ENCODE measurements at regions not wholly inside any gene's neighbourhood (a gene's known extent, or its start where the extent isn't known, plus 50 kb on each side); places are given as distances from the start of the nearest gene placed in this dataset.

- no peak for TF ChIP-seq NFRKB (IDR thresholded peaks at IDR 0.05)
- no peak for TF ChIP-seq ELF4 (IDR thresholded peaks at IDR 0.05)
- no peak for TF ChIP-seq ZNF384 (IDR thresholded peaks at IDR 0.05)
- no peak for TF ChIP-seq CTBP1 (IDR thresholded peaks at IDR 0.05; ENCODE audit: borderline replicate concordance)
- no peak for TF ChIP-seq ARNT (IDR thresholded peaks at IDR 0.05)
- TF ChIP-seq FOXM1 (IDR thresholded peaks at IDR 0.05; ENCODE audit: borderline replicate concordance): no peak
- no peak for TF ChIP-seq BHLHE40 (IDR thresholded peaks at IDR 0.05; ENCODE audit: borderline replicate concordance)
- no peak for TF ChIP-seq PKNOX1 (IDR thresholded peaks at IDR 0.05)
- no peak for TF ChIP-seq SUZ12 (IDR thresholded peaks at IDR 0.05)
- TF ChIP-seq SP1 (IDR thresholded peaks at IDR 0.05): no peak
Observed at GRCh38 chr16:73875996-73876690, 420.5 kb upstream of the PSMD7 start.

All from HEK293T (cell line).